ENCODE measurements at regions not wholly inside any gene's neighbourhood (a gene's known extent, or its start where the extent isn't known, plus 50 kb on each side); places are given as distances from the start of the nearest gene placed in this dataset.

GRCh38 chr1:104358621-104359020, 608.9 kb downstream of the AMY1C start:
- Histone ChIP-seq H3K4me1 (ENCODE audit: control insufficient read depth, insufficient read depth, low read length) (peaks cover 3% of the 10 kb centered on the region; the same call in 1 of the 2 replicates), H3K9me3 (ENCODE audit: control insufficient read depth, insufficient read depth, low read length) (no peaks in the 10 kb centered on the region), H3K36me3 (ENCODE audit: control insufficient read depth, insufficient read depth, low read length) (no peaks in the 10 kb centered on the region), H3K27ac (ENCODE audit: low read depth, low read length) (no peak overlapping the region), H3K27me3 (ENCODE audit: control insufficient read depth, insufficient read depth, low read length) (no peaks in the 10 kb centered on the region), H3K4me3 (ENCODE audit: low read depth, low read length) (no peak overlapping the region), H3K9ac (ENCODE audit: low read depth, low read length) (no peak overlapping the region)

DNA sequence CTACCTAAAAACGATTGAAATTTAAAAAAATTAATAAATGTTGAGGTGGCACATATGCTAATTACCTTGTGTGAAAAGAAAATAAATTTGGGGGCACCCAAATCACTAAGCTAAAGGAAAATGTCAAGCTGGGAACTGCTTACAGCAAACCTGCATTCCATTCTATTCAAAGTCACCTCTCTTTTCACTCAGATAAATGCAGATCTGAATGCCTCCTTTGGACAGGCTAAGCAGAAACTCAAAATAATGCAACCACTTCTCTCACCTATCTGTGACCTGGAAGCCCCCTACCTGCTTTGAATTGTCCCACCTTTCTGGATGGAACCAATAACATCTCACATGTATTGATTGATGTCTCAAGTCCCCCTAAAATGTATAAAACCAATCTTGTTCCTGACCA, 628.7 kb downstream of the AMY1C start:
- H3K9me3 ChIP-seq (ENCODE audit: control insufficient read depth, insufficient read depth, low read length) = no peaks in the 10 kb centered on the region
- peaks cover 5% of the 10 kb centered on the region for H3K4me1 ChIP-seq (ENCODE audit: control insufficient read depth, insufficient read depth, low read length)
- H3K9ac ChIP-seq (ENCODE audit: low read depth, low read length) = no peak overlapping the region
- H3K36me3 ChIP-seq (ENCODE audit: control insufficient read depth, insufficient read depth, low read length) = no peaks in the 10 kb centered on the region
- no peaks in the 10 kb centered on the region for H3K27me3 ChIP-seq (ENCODE audit: control insufficient read depth, insufficient read depth, low read length)
- H3K27ac ChIP-seq (ENCODE audit: low read depth, low read length) = no peak overlapping the region
- H3K4me3 ChIP-seq (ENCODE audit: low read depth, low read length) = no peak overlapping the region

DNA sequence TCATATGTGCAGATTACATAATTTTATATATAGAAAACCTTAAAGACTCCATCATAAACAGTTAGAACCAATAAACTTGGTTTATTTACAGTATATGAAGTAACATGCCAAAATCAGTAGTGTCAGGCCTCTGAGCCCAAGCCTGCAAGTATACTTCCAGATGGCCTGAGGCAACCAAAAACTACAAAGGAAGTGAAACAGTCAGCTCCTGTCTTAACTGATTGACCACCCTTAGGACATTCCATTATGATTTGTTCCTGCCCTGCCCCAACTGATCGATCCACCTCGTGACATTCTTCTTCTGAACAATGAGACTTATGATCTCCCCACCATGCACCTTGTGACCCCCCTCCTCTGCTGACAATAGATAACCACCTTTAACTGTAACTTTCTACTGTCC, 630.3 kb downstream of the AMY1C start:
- H3K36me3 ChIP-seq (ENCODE audit: control insufficient read depth, insufficient read depth, low read length) = no peaks in the 10 kb centered on the region
- peaks cover 5% of the 10 kb centered on the region for H3K4me1 ChIP-seq (ENCODE audit: control insufficient read depth, insufficient read depth, low read length)
- no peak overlapping the region for H3K9ac ChIP-seq (ENCODE audit: low read depth, low read length)
- H3K27ac ChIP-seq (ENCODE audit: low read depth, low read length) = no peak overlapping the region
- H3K9me3 ChIP-seq (ENCODE audit: control insufficient read depth, insufficient read depth, low read length) = no peaks in the 10 kb centered on the region
- H3K4me3 ChIP-seq (ENCODE audit: low read depth, low read length) = no peak overlapping the region
- H3K27me3 ChIP-seq (ENCODE audit: control insufficient read depth, insufficient read depth, low read length) = no peaks in the 10 kb centered on the region

DNA sequence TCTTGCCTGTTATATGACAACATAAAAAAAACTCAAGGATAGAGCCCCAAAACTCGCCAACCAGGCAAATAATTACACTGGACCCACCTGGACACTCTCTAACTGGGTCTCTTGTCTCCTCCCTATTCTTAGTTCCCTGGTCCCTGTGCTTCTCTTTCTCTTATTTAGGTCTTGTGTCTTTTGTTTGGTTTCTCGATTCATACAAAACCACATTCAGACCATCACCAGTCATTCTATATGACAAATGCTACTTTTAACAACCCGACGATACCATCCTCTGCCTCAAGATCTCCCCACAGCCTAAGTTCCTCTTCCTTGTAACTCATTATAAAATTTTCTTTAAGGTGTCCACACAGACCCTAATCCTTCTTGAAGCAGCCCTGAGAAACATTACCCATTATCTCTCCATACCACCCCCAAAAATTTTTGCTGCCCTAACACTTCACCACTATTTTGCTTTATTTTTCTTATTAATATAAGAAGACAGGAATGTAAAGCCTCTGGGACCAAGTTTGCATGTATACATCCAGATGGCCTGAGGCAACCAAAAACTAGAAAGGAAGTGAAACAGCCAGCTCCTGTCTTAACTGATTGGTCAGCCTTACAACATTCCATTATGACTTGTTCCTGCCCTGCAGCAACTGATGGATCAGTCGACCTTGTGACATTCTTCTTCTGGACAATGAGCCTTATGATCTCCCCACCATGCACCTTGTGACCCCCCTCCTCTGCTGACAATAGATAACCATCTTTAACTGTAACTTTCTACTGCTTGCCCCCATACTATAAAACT, 638.2 kb downstream of the AMY1C start:
- Histone ChIP-seq H3K27ac (ENCODE audit: low read depth, low read length) (no peak overlapping the region), H3K4me3 (ENCODE audit: low read depth, low read length) (no peak overlapping the region), H3K9me3 (ENCODE audit: control insufficient read depth, insufficient read depth, low read length) (no peaks in the 10 kb centered on the region; the same call in 1 of the 2 replicates), H3K4me1 (ENCODE audit: control insufficient read depth, insufficient read depth, low read length) (no peaks in the 10 kb centered on the region), H3K9ac (ENCODE audit: low read depth, low read length) (no peak overlapping the region), H3K27me3 (ENCODE audit: control insufficient read depth, insufficient read depth, low read length) (no peaks in the 10 kb centered on the region), H3K36me3 (ENCODE audit: control insufficient read depth, insufficient read depth, low read length) (no peaks in the 10 kb centered on the region)

DNA sequence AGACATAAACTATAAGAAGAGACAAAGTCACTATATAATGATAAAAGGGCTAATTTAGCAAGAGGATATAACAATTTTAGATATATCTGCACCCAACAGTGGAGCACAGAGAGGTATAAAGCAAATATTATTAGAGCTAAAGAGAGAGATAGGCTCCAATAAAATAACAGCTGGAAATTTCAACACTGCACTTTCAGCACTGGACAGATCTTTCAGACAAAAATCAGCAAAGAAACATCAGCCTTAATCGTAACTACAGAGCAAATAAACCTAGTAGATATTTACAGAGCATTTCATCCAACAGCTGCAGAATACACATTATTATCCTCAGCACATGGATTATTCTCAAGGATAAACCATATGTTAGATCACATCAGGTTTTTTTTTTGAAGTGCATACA, 642.9 kb downstream of the AMY1C start:
- Histone ChIP-seq H3K27me3 (ENCODE audit: control insufficient read depth, insufficient read depth, low read length) (no peaks in the 10 kb centered on the region), H3K4me3 (ENCODE audit: low read depth, low read length) (no peak overlapping the region), H3K9ac (ENCODE audit: low read depth, low read length) (no peak overlapping the region), H3K4me1 (ENCODE audit: control insufficient read depth, insufficient read depth, low read length) (no peaks in the 10 kb centered on the region), H3K27ac (ENCODE audit: low read depth, low read length) (no peak overlapping the region), H3K36me3 (ENCODE audit: control insufficient read depth, insufficient read depth, low read length) (no peaks in the 10 kb centered on the region), H3K9me3 (ENCODE audit: control insufficient read depth, insufficient read depth, low read length) (no peaks in the 10 kb centered on the region; the same call in 1 of the 2 replicates)

- Histone ChIP-seq H3K27ac (ENCODE audit: low read depth, low read length) (no peak overlapping the region), H3K9me3 (ENCODE audit: control insufficient read depth, insufficient read depth, low read length) (no peaks in the 10 kb centered on the region), H3K4me3 (ENCODE audit: low read depth, low read length) (no peak overlapping the region), H3K9ac (ENCODE audit: low read depth, low read length) (no peak overlapping the region), H3K4me1 (ENCODE audit: control insufficient read depth, insufficient read depth, low read length) (no peaks in the 10 kb centered on the region), H3K36me3 (ENCODE audit: control insufficient read depth, insufficient read depth, low read length) (no peaks in the 10 kb centered on the region), H3K27me3 (ENCODE audit: control insufficient read depth, insufficient read depth, low read length) (no peaks in the 10 kb centered on the region)
These were observed 652.5 kb downstream of the AMY1C start for GRCh38 chr1:104402178-104402577.

DNA sequence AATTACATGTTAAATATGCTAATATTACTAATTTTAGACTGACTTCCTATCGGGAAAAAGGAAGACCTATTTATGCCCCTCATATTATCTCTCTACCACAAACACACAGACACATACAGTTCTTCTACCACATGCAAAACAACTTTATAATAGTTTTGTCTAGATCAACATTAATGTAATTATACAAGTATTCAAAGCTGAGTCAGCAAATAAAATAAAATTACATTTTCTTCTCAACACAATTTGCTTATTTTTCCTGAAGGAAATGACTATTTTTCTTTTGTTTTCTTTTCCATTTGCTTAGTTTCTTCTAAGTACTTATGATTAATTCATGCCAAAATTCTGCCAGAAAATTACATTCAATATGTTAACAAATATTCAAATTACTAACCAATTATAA, 654.2 kb downstream of the AMY1C start:
- no peak overlapping the region for H3K27ac ChIP-seq (ENCODE audit: low read depth, low read length)
- H3K27me3 ChIP-seq (ENCODE audit: control insufficient read depth, insufficient read depth, low read length) = no peaks in the 10 kb centered on the region
- no peaks in the 10 kb centered on the region for H3K9me3 ChIP-seq (ENCODE audit: control insufficient read depth, insufficient read depth, low read length)
- H3K9ac ChIP-seq (ENCODE audit: low read depth, low read length) = no peak overlapping the region
- no peak overlapping the region for H3K4me3 ChIP-seq (ENCODE audit: low read depth, low read length)
- H3K36me3 ChIP-seq (ENCODE audit: control insufficient read depth, insufficient read depth, low read length) = no peaks in the 10 kb centered on the region
- no peaks in the 10 kb centered on the region for H3K4me1 ChIP-seq (ENCODE audit: control insufficient read depth, insufficient read depth, low read length)

- no peaks in the 10 kb centered on the region for H3K4me1 ChIP-seq (ENCODE audit: control insufficient read depth, insufficient read depth, low read length)
- H3K27me3 ChIP-seq (ENCODE audit: control insufficient read depth, insufficient read depth, low read length) = no peaks in the 10 kb centered on the region
- H3K36me3 ChIP-seq (ENCODE audit: control insufficient read depth, insufficient read depth, low read length) = no peaks in the 10 kb centered on the region
- no peak overlapping the region for H3K27ac ChIP-seq (ENCODE audit: low read depth, low read length)
- no peak overlapping the region for H3K4me3 ChIP-seq (ENCODE audit: low read depth, low read length)
- no peak overlapping the region for H3K9ac ChIP-seq (ENCODE audit: low read depth, low read length)
- H3K9me3 ChIP-seq (ENCODE audit: control insufficient read depth, insufficient read depth, low read length) = no peaks in the 10 kb centered on the region
These were observed 657.0 kb downstream of the AMY1C start for GRCh38 chr1:104406728-104407127.

GRCh38 chr1:104408268-104408667, 658.6 kb downstream of the AMY1C start:
- H3K4me3 ChIP-seq (ENCODE audit: low read depth, low read length) = no peak overlapping the region
- H3K4me1 ChIP-seq (ENCODE audit: control insufficient read depth, insufficient read depth, low read length) = no peaks in the 10 kb centered on the region
- no peak overlapping the region for H3K27ac ChIP-seq (ENCODE audit: low read depth, low read length)
- no peaks in the 10 kb centered on the region for H3K36me3 ChIP-seq (ENCODE audit: control insufficient read depth, insufficient read depth, low read length)
- no peak overlapping the region for H3K9ac ChIP-seq (ENCODE audit: low read depth, low read length)
- H3K9me3 ChIP-seq (ENCODE audit: control insufficient read depth, insufficient read depth, low read length) = no peaks in the 10 kb centered on the region
- no peaks in the 10 kb centered on the region for H3K27me3 ChIP-seq (ENCODE audit: control insufficient read depth, insufficient read depth, low read length)

DNA sequence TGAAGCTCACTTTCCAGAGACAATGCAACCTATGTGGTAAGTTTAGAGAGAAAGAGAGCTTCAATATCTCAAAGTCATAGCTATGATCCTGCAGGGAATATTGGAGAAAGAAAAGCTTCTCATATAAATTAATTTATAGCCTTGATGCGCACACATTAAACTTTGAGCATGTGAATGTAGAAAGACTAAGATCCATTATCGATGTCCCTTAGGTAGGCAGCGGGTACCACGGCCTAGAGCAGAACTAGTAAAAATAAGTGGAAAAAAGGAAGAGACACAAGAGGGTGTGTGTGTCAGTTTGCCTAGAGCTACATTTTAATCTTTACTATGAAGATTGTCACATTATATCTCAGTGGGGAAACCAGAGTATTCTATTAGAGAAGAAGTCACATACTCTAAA, 685.6 kb downstream of the AMY1C start:
- Histone ChIP-seq H3K27ac (ENCODE audit: low read depth, low read length) (no peak overlapping the region), H3K36me3 (ENCODE audit: control insufficient read depth, insufficient read depth, low read length) (no peaks in the 10 kb centered on the region), H3K4me1 (ENCODE audit: control insufficient read depth, insufficient read depth, low read length) (no peaks in the 10 kb centered on the region), H3K9me3 (ENCODE audit: control insufficient read depth, insufficient read depth, low read length) (no peaks in the 10 kb centered on the region), H3K27me3 (ENCODE audit: control insufficient read depth, insufficient read depth, low read length) (no peaks in the 10 kb centered on the region), H3K9ac (ENCODE audit: low read depth, low read length) (no peak overlapping the region), H3K4me3 (ENCODE audit: low read depth, low read length) (no peak overlapping the region)

DNA sequence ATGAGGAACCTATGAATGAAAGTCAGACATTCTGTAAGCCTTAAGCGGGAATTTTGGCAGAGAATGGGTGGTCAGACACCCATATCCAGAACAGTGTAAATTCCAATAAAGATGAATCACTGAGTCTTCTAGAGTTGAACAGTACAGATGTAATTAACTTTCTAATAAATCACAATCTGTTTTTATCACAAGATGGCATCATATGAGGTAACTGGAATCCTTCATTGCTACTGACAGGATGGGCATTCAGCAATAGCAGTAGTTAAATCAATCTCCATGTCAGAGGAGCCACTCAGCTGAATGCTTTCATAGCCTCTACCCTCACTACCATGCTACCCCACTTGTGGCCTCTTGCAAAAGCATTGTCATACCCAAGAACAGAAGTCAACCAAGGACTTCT, 690.3 kb downstream of the AMY1C start:
- Histone ChIP-seq H3K27me3 (ENCODE audit: control insufficient read depth, insufficient read depth, low read length) (no peaks in the 10 kb centered on the region), H3K4me3 (ENCODE audit: low read depth, low read length) (no peak overlapping the region)

More for the DNA sequence above, 690.3 kb downstream of the AMY1C start:
- H3K9me3 ChIP-seq (ENCODE audit: control insufficient read depth, insufficient read depth, low read length) = no peaks in the 10 kb centered on the region; the same call in 1 of the 2 replicates
- no peak overlapping the region for H3K27ac ChIP-seq (ENCODE audit: low read depth, low read length)
- H3K4me1 ChIP-seq (ENCODE audit: control insufficient read depth, insufficient read depth, low read length) = no peaks in the 10 kb centered on the region
- H3K9ac ChIP-seq (ENCODE audit: low read depth, low read length) = no peak overlapping the region
- H3K36me3 ChIP-seq (ENCODE audit: control insufficient read depth, insufficient read depth, low read length) = no peaks in the 10 kb centered on the region
